BE2C (cell line): ENCODE measurements at regions not wholly inside any gene's neighbourhood (a gene's known extent, or its start where the extent isn't known, plus 50 kb on each side); places are given as distances from the start of the nearest gene placed in this dataset.

Experiments
- DNase-seq: peaks from one replicate; pipeline ENCODE4 v3.0.0-alpha.2; 2020
- H3K27me3 ChIP-seq: fragments of 250-450 bp; sonication (Bioruptor Pico); 2 replicates; pipeline ENCODE4 v1.5.1; 2020; ENCODE audit warnings: mild to moderate bottlenecking
- H3K36me3 ChIP-seq: fragments of 250-450 bp; sonication (Bioruptor Pico); 2 replicates; pipeline ENCODE4 v1.5.1; 2020; ENCODE audit warnings: mild to moderate bottlenecking
- H3K4me1 ChIP-seq: fragments of 250-450 bp; sonication (Bioruptor Pico); 2 replicates; pipeline ENCODE4 v1.5.1; 2020
- H3K4me3 ChIP-seq: 2 replicates; pipeline ENCODE4 v1.5.1; 2011; ENCODE audit warnings: low read depth, low read length
- H3K9me3 ChIP-seq: fragments of 250-450 bp; sonication (Bioruptor Pico); 2 replicates; pipeline ENCODE4 v1.5.1; 2020
- CTCF ChIP-seq: IDR thresholded peaks from 2 replicates; pipeline ENCODE4 v1.5.1; 2012; ENCODE audit warnings: mild to moderate bottlenecking, low read depth, low read length

- Histone ChIP-seq H3K9me3 (no peaks in the 10 kb centered on the region), H3K27me3 (no peaks in the 10 kb centered on the region), H3K4me1 (no peaks in the 10 kb centered on the region), H3K4me3 (no peak overlapping the region), H3K36me3 (no peaks in the 10 kb centered on the region)
- no peak for TF ChIP-seq CTCF
- no peak for DNase-seq
Measured at GRCh38 chr9:18379073-18379811, 94.7 kb upstream of the ADAMTSL1 start.

- Histone ChIP-seq H3K27me3 (no peaks in the 10 kb centered on the region), H3K36me3 (no peaks in the 10 kb centered on the region), H3K4me3 (no peak overlapping the region), H3K9me3 (no peaks in the 10 kb centered on the region), H3K4me1 (no peaks in the 10 kb centered on the region)
- DNase-seq: no peak
- TF ChIP-seq CTCF: no peak
Measured at GRCh38 chr9:18382243-18382642, 91.7 kb upstream of the ADAMTSL1 start.

GRCh38 chr9:18384066-18384465 is 89.9 kb upstream of the ADAMTSL1 start:
- no peaks in the 10 kb centered on the region for H3K36me3 ChIP-seq
- H3K27me3 ChIP-seq: no peaks in the 10 kb centered on the region
- no peak for TF ChIP-seq CTCF
- H3K9me3 ChIP-seq: no peaks in the 10 kb centered on the region
- no peak for DNase-seq
- H3K4me3 ChIP-seq: no peak overlapping the region
- no peaks in the 10 kb centered on the region for H3K4me1 ChIP-seq

- Histone ChIP-seq H3K27me3 (no peaks in the 10 kb centered on the region), H3K4me1 (no peaks in the 10 kb centered on the region), H3K4me3 (no peak overlapping the region), H3K9me3 (no peaks in the 10 kb centered on the region), H3K36me3 (no peaks in the 10 kb centered on the region)
- no peak for DNase-seq
- no peak for TF ChIP-seq CTCF
Measured at GRCh38 chr9:18385696-18386490, 88.1 kb upstream of the ADAMTSL1 start.

GRCh38 chr9:18390393-18390792 is 83.6 kb upstream of the ADAMTSL1 start:
- no peak for DNase-seq
- no peaks in the 10 kb centered on the region for H3K9me3 ChIP-seq

More at GRCh38 chr9:18390393-18390792, 83.6 kb upstream of the ADAMTSL1 start:
- no peak for TF ChIP-seq CTCF
- Histone ChIP-seq H3K4me3 (no peak overlapping the region), H3K4me1 (no peaks in the 10 kb centered on the region), H3K36me3 (no peaks in the 10 kb centered on the region), H3K27me3 (no peaks in the 10 kb centered on the region)
